Fibroblast of skin of right quadriceps (primary cell): ENCODE measurements at regions not wholly inside any gene's neighbourhood (a gene's known extent, or its start where the extent isn't known, plus 50 kb on each side); places are given as distances from the start of the nearest gene placed in this dataset.
A peak's percentile ranks its signal among the peaks of the same experiment; 100 is the strongest.
"Not testable (repeated sequence)": the region's sequence is repeated elsewhere in the genome, so short reads cannot be mapped to it uniquely, and the experiment has no call there.

Source experiments
- DNase-seq: peaks from one replicate; pipeline ENCODE4 v3.0.0-alpha.2; 2013

DNA sequence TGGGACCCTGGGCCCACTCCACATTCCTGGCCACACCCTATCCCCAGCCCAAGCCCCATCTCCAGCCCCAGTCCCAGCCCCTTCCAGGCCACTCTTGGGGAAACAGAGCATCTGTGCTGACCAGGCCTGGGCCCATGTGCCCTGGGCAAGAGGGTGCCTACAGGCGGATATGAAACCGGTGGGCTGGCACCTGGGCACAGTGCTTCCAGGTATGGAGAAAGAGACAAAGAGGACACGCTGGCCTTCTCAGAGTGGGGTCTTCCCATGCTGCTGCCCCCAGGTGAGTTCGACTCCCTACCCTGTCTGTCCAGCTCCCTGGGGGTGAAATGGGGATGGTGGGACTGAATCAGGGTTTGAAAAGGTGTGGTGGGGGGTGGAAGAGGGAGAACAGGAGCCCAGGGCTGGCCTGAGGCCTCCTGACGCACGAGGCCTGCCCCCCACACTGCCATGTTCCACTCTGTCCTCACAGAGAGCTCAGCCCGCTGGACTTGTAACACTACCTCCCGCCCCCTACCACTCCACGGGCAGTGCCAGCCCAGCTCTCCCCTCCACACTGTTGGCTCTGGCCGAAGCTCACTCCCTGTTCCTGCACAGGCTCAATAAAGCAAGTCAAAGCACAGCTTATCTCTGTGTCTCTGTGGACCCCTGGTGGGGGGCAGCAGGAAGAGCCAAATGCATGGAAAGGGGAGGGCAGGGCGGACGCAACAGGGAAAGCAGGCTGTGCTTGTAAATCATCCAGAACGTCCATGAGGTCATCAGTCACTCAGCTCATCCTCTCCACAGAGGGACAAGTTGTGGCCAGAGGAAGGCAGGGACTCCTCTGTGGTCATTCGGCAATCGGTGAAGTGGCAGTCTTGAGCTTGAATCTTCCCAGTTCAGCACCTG lies 71.1 kb upstream of the TMEM97 start:
- no peak for DNase-seq

DNA sequence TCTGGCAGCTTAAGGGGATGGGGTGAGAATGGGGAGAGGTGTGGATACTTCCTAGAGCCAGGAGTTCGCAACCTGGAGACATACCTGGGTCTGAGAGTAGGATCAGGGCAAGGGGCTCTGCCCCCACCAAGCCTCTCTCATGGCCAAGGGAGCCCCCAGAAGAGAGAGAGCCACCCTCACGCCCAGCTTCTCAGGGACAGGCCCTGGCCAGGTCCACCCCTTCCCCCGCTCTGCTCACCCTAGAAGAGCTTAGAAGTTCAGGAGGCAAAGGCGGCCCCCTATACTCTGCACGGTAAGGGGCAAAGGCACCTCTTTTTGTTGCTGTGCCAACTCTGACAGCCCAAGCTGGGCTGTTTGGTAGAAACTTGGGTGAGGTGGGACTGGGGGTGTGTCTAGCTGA lies 69.3 kb upstream of the TMEM97 start:
- no peak for DNase-seq

DNA sequence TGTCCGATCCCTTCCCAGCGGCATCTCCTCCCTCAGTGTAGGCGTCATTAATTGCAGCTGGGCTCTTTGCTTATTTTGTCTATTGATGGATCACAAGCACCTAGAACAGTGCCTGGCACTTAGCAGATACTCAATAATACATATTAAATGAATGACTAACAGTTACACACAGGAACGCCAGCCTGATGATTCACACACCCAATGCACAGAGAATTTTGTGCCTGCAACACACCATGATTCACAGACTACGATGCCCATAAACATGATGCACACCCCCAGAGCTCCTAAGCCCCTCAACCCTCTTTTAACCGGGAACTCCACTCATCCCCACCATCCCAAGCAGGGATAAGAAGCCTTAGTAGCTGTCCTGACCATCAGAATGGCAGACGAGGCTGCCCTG lies 66.6 kb upstream of the TMEM97 start:
- peak; percentile 57 for DNase-seq

DNA sequence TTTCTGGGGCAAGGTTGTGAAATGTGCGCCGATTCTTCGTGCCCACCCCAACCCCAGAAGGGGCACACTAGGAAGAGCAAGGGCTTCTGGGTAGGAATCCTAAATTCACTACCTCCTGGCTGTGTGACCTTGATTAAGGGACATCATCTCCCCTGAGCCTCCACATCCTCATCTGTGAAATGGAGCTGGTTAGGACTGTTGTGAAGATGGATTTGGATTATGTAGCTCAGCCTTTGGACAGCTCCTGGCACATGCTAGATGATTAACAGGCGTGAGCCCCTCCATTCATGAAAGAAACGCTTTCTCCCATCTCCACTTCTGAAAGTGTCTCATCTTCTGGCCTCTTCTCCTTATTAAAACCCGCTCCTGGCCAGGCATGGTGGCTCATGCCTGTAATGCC lies 65.3 kb upstream of the TMEM97 start:
- DNase-seq: no peak

DNA sequence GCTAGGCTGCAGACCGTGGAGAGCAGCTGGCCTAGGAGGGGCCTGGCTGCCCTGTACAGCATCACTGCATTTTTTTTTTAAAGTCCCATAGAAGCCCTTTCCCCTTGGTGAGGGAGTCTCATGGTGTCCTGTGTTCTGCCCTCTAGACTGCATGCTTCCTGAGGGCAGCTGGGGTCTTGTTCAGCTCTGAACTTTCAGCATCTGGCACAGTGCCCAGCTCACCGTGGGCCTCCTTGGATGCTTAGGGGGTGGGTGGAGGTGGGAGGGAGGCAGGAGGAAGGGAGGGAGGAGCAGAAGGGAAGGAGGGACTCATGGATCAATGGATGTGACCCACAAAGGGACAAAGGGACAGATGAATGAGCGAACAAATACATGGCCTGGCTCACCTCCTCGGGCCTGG lies 63.4 kb upstream of the TMEM97 start:
- no peak for DNase-seq

DNA sequence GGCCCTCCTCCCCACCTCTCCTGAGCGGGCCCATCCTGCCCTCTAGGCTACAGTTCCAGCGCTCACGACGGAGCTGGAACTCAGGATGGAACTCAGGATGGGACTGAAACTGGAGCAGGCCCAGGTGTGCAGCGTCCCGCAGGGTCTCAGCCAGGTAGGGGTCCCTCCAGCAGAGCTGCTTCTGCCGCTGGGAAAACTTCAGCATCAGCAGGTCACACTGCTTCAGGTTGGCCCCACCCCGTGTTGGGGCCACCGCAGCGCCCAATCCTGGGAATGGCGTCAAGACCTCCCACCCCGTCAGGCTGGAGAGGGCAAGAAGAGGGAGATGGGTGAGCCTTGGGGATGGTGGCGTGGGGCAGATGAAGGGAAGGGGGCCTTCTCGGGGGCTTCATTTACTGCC lies 62.6 kb upstream of the TMEM97 start:
- DNase-seq: no peak

DNA sequence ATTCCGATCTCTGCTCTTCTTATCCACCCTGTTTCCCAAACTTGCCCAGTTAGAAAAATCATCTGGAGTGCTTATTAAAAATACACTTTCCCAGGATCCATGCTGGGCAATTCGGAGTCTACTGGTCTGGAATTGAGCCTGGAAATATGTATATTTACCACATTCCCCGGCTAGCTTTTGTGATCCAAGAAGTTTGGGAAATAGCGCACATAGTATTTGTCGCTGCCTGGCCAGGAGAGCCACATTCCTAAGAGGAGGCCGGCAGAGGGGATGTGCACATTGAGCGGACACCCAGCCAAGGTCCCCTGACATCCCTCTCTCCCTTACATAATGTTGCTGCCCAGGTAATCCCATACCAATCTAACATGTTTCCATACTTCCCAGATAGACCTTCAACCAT lies 62.1 kb upstream of the TMEM97 start:
- DNase-seq: no peak

DNA sequence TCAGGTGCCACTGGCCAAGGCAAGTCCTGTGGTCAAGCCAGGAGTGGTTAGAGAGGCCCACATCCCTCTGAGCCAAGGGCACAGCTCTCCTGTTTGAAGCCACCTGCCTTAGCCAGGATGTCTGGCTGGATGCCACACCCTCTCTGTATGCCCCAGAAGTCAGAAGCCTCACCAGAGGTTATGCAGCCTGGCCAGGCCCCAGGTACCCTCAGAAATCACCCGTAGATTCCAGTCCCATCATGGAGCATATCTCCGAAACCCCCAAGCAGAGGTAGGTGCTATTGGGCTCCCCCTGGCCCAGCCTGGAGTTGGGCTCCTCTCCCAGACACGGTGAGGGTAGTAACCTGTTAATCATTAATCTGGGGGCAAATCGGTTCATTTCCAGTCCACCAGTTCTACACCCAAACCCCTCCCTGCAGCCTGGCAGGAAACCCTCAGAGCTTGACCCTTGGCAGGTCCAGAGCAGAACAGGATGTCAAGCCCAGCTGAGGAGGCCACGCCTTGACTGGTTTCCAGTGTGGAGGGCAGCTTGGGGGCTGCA lies 60.6 kb upstream of the TMEM97 start:
- DNase-seq: no peak

DNA sequence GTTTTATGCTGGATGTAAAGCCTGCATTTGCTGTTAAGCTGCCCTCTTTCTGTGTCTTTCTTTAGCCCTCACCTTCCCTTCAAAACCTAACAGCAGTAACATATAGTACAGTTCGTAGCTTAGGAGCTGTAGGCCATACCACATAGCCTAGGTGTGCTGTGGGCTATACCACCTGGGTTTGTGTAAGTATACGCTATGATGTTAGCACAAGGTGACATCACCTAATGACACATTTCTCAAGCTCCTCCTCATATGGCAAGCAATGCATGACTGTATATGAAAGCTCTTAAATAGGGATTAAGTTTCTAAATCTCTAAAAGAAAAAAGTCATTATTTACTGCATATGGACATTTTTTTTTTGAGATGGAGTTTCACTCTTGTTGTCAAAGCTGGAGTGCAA lies 57.8 kb upstream of the TMEM97 start:
- no peak for DNase-seq

DNA sequence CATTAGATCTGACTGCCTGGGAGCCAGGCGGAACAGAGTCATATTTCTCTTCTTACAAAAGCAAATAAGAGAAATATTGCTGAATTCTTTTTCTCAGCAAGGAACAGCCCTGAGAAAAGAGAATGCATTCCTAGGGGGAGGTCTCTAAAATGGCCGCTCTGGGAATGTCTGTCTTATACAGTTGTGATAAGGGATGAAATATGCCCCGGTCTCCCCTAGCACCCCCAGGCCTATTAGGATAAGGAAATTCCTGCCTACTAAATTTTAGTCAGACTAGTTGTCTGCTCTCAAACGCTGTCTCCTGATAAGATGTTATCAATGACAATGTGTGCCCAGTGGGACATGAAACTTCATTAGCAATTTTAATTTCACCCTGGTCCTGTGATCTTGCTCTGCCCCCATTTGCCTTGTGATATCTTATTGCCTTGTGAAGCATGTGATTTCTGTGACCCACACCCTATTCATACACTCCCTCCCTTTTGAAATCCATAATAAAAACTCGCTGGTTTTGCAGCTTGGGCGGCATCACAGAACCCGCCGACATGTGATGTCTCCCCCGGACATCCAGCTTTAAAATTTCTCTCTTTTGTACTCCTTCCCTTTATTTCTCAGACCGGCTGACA lies 56.8 kb upstream of the TMEM97 start:
- not testable (repeated sequence) for DNase-seq

DNA sequence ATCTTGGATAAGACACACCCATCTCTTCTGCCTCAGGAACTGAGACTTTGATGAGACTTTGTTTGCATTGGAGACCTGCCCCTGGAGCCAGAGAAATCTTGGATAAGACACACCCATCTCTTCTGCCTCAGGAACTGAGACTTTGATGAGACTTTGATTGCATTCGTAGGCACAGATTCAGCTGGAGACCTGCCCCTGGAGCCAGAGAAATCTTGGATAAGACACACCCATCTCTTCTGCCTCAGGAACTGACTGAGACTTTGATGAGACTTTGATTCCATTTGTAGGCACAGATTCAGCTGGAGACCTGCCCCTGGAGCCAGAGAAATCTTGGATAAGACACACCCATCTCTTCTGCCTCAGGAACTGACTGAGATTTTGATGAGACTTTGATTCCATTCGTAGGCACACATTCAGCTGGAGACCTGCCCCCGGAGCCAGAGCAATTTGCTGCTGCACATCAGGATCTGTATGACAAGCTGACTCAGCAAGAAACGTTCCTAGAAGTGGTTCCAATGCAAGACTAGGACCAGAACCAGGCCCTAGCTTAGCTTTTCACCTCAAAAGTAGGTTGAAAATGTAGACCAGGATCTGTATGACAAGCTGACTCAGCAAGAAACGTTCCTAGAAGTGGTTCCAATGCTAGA lies 54.0 kb upstream of the TMEM97 start:
- not testable (repeated sequence) for DNase-seq

DNA sequence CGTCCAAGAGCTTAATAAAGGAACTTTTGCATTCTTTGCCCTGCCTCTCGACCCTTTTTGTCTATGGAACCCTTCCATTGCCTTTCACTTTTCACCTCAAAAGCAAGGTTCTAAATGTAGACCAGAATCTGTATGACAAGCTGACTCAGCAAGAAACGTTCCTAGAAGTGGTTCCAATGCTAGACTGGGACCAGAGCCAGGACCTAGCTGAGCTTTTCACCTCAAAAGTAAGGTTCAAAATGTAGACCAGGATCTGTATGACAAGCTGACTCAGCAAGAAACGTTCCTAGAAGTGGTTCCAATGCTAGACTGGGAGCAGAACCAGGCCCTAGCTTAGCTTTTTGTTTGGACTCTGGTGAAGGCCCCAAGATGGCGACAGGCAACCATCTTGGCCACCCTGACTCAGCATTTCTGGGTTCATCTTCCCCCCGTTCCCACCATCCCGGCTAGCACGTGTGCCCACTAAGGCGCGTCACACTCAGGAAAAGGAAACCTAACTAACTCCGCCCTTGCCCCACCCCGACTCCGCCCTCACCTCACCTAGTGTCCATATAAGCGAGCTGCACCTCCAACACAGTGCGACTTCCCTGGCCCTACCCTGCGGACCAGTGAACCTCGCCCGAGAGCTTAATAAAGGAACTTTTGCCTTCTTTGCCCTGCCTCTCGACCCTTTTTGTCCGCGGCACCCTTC lies 53.0 kb upstream of the TMEM97 start:
- DNase-seq: not testable (repeated sequence)

DNA sequence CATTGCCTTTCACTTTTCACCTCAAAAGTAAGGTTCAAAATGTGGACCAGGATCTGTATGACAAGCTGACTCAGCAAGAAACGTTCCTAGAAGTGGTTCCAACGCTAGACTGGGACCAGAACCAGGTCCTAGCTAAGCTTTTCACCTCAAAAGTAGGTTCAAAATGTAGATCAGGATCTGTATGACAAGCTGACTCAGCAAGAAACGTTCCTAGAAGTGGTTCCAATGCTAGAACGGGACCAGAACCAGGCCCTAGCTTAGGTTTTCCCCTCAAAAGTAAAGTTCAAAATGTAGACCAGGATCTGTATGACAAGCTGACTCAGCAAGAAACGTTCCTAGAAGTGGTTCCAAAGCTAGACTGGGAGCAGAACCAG lies 52.5 kb upstream of the TMEM97 start:
- not testable (repeated sequence) for DNase-seq

DNA sequence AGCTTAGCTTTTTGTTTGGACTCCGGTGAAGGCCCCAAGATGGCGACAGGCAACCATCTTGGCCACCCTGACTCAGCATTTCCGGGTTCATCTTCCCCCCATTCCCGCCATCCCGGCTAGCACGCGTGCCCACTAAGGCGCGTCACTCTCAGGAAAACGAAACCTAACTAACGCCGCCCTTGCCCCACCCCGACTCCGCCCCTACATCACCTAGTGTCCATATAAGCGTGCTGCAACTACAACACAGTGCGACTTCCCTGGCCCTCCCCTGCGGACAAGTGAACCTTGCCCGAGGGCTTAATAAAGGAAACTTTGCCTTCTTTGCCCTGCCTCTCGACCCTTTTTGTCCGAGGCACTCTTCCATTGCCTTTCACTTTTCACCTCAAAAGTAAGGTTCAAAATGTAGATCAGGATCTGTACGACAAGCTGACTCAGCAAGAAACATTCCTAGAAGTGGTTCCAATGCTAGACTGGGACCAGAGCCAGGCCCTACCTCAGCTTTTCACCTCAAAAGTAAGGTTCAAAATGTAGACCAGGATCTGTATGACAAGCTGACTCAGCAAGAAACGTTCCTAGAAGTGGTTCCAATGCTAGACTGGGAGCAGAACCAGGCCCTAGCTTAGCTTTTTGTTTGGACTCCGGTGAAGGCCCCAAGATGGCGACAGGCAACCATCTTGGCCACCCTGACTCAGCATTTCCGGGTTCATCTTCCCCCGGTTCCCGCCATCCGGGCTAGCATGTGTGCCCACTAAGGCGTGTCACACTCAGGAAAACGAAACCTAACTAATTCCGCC lies 51.9 kb upstream of the TMEM97 start:
- not testable (repeated sequence) for DNase-seq

DNA sequence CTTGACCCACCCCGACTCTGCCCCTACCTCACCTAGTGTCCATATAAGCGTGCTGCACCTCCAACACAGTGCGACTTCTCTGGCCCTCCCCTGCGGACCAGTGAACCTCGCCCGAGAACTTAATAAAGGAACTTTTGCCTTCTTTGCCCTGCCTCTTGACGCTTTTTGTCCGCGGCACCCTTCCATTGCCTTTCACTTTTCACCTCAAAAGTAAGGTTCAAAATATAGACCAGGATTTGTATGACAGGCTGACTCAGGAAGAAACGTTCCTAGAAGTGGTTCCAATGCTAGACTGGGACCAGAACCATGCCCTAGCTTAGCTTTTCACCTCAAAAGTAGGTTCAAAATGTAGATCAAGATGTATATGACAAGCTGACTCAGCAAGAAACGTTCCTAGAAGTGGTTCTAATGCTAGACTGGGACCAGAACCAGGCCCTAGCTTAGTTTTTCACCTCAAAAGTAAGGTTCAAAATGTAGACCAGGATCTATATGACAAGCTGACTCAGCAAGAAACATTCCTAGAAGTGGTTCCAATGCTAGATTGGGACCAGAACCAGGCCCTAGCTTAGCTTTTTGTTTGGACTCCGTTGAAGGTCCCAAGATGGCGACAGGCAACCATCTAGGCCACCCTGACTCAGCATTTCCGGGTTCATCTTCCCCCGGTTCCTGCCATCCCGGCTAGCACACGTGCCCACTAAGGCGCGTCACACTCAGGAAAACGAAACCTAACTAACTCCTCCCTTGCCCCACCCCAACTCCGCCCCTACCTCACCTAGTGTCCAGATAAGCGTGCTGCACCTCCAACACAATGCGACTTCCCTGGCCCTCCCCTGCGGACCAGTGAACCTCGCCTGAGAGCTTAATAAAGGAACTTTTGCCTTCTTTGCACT lies 51.0 kb upstream of the TMEM97 start:
- no peak for DNase-seq

DNA sequence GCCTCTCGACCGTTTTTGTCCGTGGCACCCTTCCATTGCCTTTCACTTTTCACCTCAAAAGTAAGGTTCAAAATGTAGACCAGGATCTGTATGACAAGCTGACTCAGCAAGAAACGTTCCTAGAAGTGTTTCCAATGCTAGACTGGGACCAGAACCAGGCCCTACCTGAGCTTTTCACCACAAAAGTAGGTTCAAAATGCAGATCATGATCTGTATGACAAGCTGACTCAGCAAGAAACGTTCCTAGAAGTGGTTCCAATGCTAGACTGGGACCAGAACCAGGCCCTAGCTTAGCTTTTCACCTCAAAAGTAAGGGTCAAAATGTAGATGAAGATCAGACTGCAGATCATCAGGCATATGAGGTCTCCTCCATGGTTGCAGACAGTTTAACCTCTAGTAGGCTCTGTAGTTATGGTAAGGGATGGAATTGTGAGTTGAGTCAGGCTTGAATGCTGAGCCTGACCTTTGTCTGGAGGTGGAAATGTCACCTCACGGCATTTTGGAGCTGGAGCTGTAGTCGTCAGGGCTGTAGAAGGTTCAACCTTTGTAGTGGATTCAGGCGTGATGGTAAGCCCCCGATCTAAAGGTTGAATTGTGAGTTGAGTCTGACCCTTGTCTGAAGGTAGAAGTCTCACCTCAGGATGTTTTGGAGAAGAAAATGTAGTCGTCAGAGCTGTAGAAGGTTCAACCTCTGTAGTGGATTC lies 50.2 kb upstream of the TMEM97 start:
- DNase-seq: no peak
